Neural progenitor cell (in vitro differentiated cells): ENCODE measurements at regions not wholly inside any gene's neighbourhood (a gene's known extent, or its start where the extent isn't known, plus 50 kb on each side); places are given as distances from the start of the nearest gene placed in this dataset.

ENCODE experiments used
- DNase-seq: peaks from one replicate; pipeline ENCODE4 v3.0.0-alpha.2; 2016; ENCODE audit warnings: low spot score
- H2AFZ ChIP-seq: fragments of 200-600 bp; sonication (generic); replicated peaks from 2 replicates; pipeline ENCODE4 v1.6.1; 2016; ENCODE audit warnings: antibody characterized with exemption
- H3F3A ChIP-seq: fragments of 200-600 bp; sonication (generic); 2 replicates; pipeline ENCODE4 v1.6.1; 2016; ENCODE audit warnings: antibody characterized with exemption, low read depth
- H3K27ac ChIP-seq: fragments of 200-600 bp; sonication (generic); 2 replicates; pipeline ENCODE4 v1.5.1; 2016; ENCODE audit warnings: mild to moderate bottlenecking
- H3K27me3 ChIP-seq: fragments of 200-600 bp; sonication (generic); 2 replicates; pipeline ENCODE4 v1.6.1; 2016; ENCODE audit warnings: mild to moderate bottlenecking, moderate library complexity
- H3K36me3 ChIP-seq: fragments of 200-600 bp; sonication (generic); 2 replicates; pipeline ENCODE4 v1.5.1; 2016
- H3K4me1 ChIP-seq: fragments of 200-600 bp; sonication (generic); 2 replicates; pipeline ENCODE4 v1.6.1; 2016; ENCODE audit warnings: mixed run types
- H3K4me2 ChIP-seq: fragments of 200-600 bp; sonication (generic); 2 replicates; pipeline ENCODE4 v1.6.1; 2016
- H3K4me3 ChIP-seq: fragments of 200-600 bp; sonication (generic); 2 replicates; pipeline ENCODE4 v1.5.1; 2016
- H3K79me2 ChIP-seq: fragments of 200-600 bp; sonication (generic); 2 replicates; pipeline ENCODE4 v1.6.1; 2016; ENCODE audit warnings: low read depth
- H3K9ac ChIP-seq: fragments of 200-600 bp; sonication (generic); 2 replicates; pipeline ENCODE4 v1.6.1; 2016
- H3K9me3 ChIP-seq: fragments of 200-600 bp; sonication (generic); 2 replicates; pipeline ENCODE4 v1.5.1; 2016; ENCODE audit warnings: low read depth
- H4K20me1 ChIP-seq: fragments of 200-600 bp; sonication (generic); 2 replicates; pipeline ENCODE4 v1.6.1; 2016; ENCODE audit warnings: low read depth
- H3K27ac Mint-ChIP-seq: 3 replicates; pipeline ENCODE4 v1.8.0; 2021; ENCODE audit warnings: mixed read lengths
- H3K27me3 Mint-ChIP-seq: 2 replicates; pipeline ENCODE4 v1.8.0; 2022; ENCODE audit warnings: low read depth, mild to moderate bottlenecking, inconsistent platforms, moderate library complexity, mixed read lengths; ENCODE audit not compliant: insufficient read depth
- H3K36me3 Mint-ChIP-seq: 3 replicates; pipeline ENCODE4 v1.8.0; 2021; ENCODE audit warnings: mixed read lengths
- H3K4me1 Mint-ChIP-seq: 3 replicates; pipeline ENCODE4 v1.8.0; 2021; ENCODE audit warnings: mixed read lengths
- H3K4me3 Mint-ChIP-seq: 3 replicates; pipeline ENCODE4 v1.8.0; 2021; ENCODE audit warnings: mild to moderate bottlenecking, moderate library complexity, mixed read lengths
- H3K9me3 Mint-ChIP-seq: 3 replicates; pipeline ENCODE4 v1.8.0; 2020; ENCODE audit warnings: mixed read lengths
- EZH2 ChIP-seq: fragments of 200-600 bp; sonication (generic); IDR thresholded peaks from 2 replicates; pipeline ENCODE4 v1.6.1; 2017; ENCODE audit warnings: antibody characterized with exemption, mild to moderate bottlenecking, moderate library complexity
- EZH2phosphoT487 ChIP-seq: fragments of 200-600 bp; sonication (generic); IDR thresholded peaks from 2 replicates; pipeline ENCODE4 v1.6.1; 2017; ENCODE audit warnings: antibody characterized with exemption
- TF ChIP-seq, protein P1 (sequence below): fragments of 200-600 bp; sonication (generic); IDR thresholded peaks from 2 replicates; pipeline ENCODE4 v1.5.1; 2017; ENCODE audit warnings: antibody characterized with exemption, mild to moderate bottlenecking

DNA sequence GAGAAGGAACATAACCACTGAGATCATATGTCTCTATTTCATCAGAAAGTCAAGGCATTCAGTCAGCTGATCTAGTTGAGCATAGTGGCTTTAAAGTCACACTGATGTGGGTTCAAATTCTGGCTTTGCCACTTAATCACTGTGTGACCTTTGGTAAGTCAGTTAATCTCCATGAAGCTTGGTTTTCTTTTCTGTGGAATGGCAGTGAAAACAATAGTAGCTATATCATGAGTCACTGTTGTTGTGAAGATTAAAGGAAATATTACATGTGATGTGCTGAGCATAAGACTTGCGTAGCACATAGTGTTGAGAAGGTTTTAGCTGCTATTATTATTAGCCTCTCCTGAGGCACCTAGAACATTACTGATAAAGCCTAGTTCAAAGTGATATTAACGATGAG, 242.2 kb downstream of the FMR1NB start:
- Mint-ChIP-seq H3K9me3 (peaks cover 3% of the 10 kb centered on the region), H3K27ac (no peak overlapping the region), H3K4me1 (no peaks in the 10 kb centered on the region), H3K4me3 (no peak overlapping the region), H3K36me3 (no peaks in the 10 kb centered on the region), H3K27me3 (no peaks in the 10 kb centered on the region)
- Histone ChIP-seq H3K79me2 (no peaks in the 10 kb centered on the region), H3K4me3 (no peak overlapping the region), H3K4me2 (no peak overlapping the region), H3K27ac (no peak overlapping the region), H3F3A (no peaks in the 10 kb centered on the region), H2AFZ (no peak overlapping the region), H3K27me3 (no peaks in the 10 kb centered on the region), H3K9me3 (no peaks in the 10 kb centered on the region), H4K20me1 (no peaks in the 10 kb centered on the region), H3K36me3 (no peaks in the 10 kb centered on the region), H3K9ac (no peak overlapping the region), H3K4me1 (no peaks in the 10 kb centered on the region)
- TF ChIP-seq EZH2 (no peak), EZH2phosphoT487 (no peak)
- TF ChIP-seq, protein P1, sequence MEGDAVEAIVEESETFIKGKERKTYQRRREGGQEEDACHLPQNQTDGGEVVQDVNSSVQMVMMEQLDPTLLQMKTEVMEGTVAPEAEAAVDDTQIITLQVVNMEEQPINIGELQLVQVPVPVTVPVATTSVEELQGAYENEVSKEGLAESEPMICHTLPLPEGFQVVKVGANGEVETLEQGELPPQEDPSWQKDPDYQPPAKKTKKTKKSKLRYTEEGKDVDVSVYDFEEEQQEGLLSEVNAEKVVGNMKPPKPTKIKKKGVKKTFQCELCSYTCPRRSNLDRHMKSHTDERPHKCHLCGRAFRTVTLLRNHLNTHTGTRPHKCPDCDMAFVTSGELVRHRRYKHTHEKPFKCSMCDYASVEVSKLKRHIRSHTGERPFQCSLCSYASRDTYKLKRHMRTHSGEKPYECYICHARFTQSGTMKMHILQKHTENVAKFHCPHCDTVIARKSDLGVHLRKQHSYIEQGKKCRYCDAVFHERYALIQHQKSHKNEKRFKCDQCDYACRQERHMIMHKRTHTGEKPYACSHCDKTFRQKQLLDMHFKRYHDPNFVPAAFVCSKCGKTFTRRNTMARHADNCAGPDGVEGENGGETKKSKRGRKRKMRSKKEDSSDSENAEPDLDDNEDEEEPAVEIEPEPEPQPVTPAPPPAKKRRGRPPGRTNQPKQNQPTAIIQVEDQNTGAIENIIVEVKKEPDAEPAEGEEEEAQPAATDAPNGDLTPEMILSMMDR, result no peak
- no peak for DNase-seq

DNA sequence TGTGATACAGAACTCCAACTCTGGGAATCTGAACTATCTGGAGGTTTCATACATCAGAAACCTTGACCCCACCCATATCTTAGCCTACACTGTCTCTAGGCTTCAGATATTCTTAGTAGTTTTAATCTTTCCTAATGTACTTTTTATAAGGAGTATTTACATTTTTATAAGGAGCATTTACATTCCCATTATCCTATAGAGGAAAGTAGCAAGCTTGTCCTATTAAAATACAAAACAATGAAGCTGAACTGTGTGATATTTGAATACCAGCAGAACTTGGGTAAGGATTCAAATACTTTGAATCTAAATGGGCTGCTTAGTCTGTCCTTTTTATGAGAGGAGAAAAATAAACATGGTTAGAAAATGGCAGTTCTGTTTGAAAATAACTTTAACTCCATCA, 247.4 kb downstream of the FMR1NB start:
- H3K4me2 ChIP-seq, result no peak overlapping the region

DNA sequence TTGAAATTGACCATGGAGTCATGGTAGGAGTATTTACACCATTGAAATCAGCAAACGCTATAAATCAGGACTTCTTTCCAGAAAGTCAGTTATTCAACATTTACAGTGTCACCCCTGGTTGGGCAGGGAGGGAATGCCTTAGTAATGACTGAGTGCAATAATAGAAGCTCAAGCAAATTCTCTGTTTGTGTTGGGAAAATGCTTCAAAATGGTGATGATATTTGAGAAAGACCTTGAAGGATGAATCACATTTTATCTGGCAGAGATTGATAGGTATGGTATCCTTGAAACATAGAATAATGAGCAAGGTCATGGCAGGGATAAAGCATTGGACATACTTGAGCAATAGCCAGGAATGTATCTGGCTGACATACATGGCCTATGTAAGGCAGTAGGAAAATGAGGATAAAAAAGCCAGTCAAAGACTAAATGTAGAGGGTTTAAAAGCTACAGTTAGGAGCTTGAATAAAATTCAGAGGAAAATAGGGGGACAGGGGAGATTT, 248.7 kb downstream of the FMR1NB start:
- H3K9me3 Mint-ChIP-seq, result peaks cover 3% of the 10 kb centered on the region
- Histone ChIP-seq H4K20me1 (no peaks in the 10 kb centered on the region), H3K4me3 (no peak overlapping the region), H3K9ac (no peak overlapping the region), H3K27ac (no peak overlapping the region), H3K4me1 (no peaks in the 10 kb centered on the region), H3K27me3 (no peaks in the 10 kb centered on the region), H3K36me3 (no peaks in the 10 kb centered on the region), H2AFZ (no peak overlapping the region), H3K9me3 (no peaks in the 10 kb centered on the region), H3K79me2 (no peaks in the 10 kb centered on the region), H3K4me2 (no peak overlapping the region), H3F3A (no peaks in the 10 kb centered on the region)
- H3K4me3 Mint-ChIP-seq, result no peak overlapping the region
- no peak for DNase-seq
- no peak overlapping the region for H3K27ac Mint-ChIP-seq
- peaks cover 2% of the 10 kb centered on the region for H3K27me3 Mint-ChIP-seq
- no peaks in the 10 kb centered on the region for H3K4me1 Mint-ChIP-seq
- TF ChIP-seq EZH2, result no peak
- TF ChIP-seq EZH2phosphoT487, result no peak
- TF ChIP-seq, protein P1, result no peak
- no peaks in the 10 kb centered on the region for H3K36me3 Mint-ChIP-seq

More for the DNA sequence above, 247.4 kb downstream of the FMR1NB start:
- H3K79me2 ChIP-seq, result no peaks in the 10 kb centered on the region
- H3K9me3 ChIP-seq, result no peaks in the 10 kb centered on the region
- H3K4me1 ChIP-seq, result no peaks in the 10 kb centered on the region
- no peaks in the 10 kb centered on the region for H3K4me1 Mint-ChIP-seq
- H3K36me3 Mint-ChIP-seq, result no peaks in the 10 kb centered on the region
- no peak overlapping the region for H2AFZ ChIP-seq
- TF ChIP-seq EZH2 (no peak), EZH2phosphoT487 (no peak)
- TF ChIP-seq, protein P1, result no peak
- H3K4me3 ChIP-seq, result no peak overlapping the region
- no peak overlapping the region for H3K4me3 Mint-ChIP-seq
- no peak for DNase-seq
- no peak overlapping the region for H3K27ac ChIP-seq
- H3K9ac ChIP-seq, result no peak overlapping the region
- no peaks in the 10 kb centered on the region for H3K27me3 ChIP-seq
- peaks cover 2% of the 10 kb centered on the region for H3K27me3 Mint-ChIP-seq
- no peaks in the 10 kb centered on the region for H3K36me3 ChIP-seq
- peaks cover 3% of the 10 kb centered on the region for H3K9me3 Mint-ChIP-seq
- H3F3A ChIP-seq, result no peaks in the 10 kb centered on the region
- H3K27ac Mint-ChIP-seq, result no peak overlapping the region
- no peaks in the 10 kb centered on the region for H4K20me1 ChIP-seq
